ENCODE measurements at regions not wholly inside any gene's neighbourhood (a gene's known extent, or its start where the extent isn't known, plus 50 kb on each side); places are given as distances from the start of the nearest gene placed in this dataset.

GRCh38 chr1:182210417-182210816, 148.9 kb upstream of the ZNF648 start:
- POLR2A ChIA-PET, result interaction anchor here (1.0 to 1.7 kb wide), 2 partner anchors 10 to 13 kb away, joined by 3 to 6 read pairs; no protein-coding TSS in a partner anchor
- CTCF ChIA-PET (ENCODE audit: low intra/inter-chr PET ratio), result no interaction called here
- H3K9me3 ChIP-seq (replicated peaks; ENCODE audit: control insufficient read depth, insufficient read depth, low read depth, low read length), result no peaks in the 10 kb centered on the region

More at GRCh38 chr1:182210417-182210816, 148.9 kb upstream of the ZNF648 start:
- TF ChIP-seq FOXA3 (CRISPR knock-in tag; conservative IDR thresholded peaks at IDR 0.05 in 1 of 2, IDR thresholded peaks at IDR 0.05 in 1 of 2) (no peak), ZZZ3 (IDR thresholded peaks at IDR 0.05) (no peak), GABPA (tag; conservative IDR thresholded peaks at IDR 0.05; ENCODE audit: low read depth) (no peak), MAFF (IDR thresholded peaks at IDR 0.05; ENCODE audit: low read length) (peak; percentile 70), ZNF23 (CRISPR knock-in tag; IDR thresholded peaks at IDR 0.05) (no peak), ZNF316 (IDR thresholded peaks at IDR 0.05) (peak; percentile 87), ZNF212 (CRISPR knock-in tag; IDR thresholded peaks at IDR 0.05) (no peak), CTBP1 (IDR thresholded peaks at IDR 0.05; ENCODE audit: borderline replicate concordance) (no peak), KDM5B (IDR thresholded peaks at IDR 0.05; ENCODE audit: insufficient replicate concordance, low read depth, low read length) (no peak), PRPF4 (IDR thresholded peaks at IDR 0.05; ENCODE audit: insufficient read depth, low read depth, low read length, poor library complexity, severe bottlenecking) (no peak), KDM4B (IDR thresholded peaks at IDR 0.05; ENCODE audit: borderline replicate concordance in 2 of 2, low read depth in 1 of 2) (no peak), CTCF (IDR thresholded peaks at IDR 0.05 in 2 of 3, conservative IDR thresholded peaks at IDR 0.05 in 1 of 3; ENCODE audit: insufficient read depth in 2 of 3, low read depth in 1 of 3, low read length in 3 of 3) (no peak), ZNF140 (CRISPR knock-in tag; IDR thresholded peaks at IDR 0.05) (no peak), TAF15 (IDR thresholded peaks at IDR 0.05; ENCODE audit: low read depth, low read length) (no peak), MAFG (tag; conservative IDR thresholded peaks at IDR 0.05) (peak; percentile 72), MAFK (IDR thresholded peaks at IDR 0.05; ENCODE audit: low read length) (peak; percentile 78), C11orf30 (IDR thresholded peaks at IDR 0.05; ENCODE audit: low read depth) (peak; percentile 85)
- TF ChIP-seq, protein P1, sequence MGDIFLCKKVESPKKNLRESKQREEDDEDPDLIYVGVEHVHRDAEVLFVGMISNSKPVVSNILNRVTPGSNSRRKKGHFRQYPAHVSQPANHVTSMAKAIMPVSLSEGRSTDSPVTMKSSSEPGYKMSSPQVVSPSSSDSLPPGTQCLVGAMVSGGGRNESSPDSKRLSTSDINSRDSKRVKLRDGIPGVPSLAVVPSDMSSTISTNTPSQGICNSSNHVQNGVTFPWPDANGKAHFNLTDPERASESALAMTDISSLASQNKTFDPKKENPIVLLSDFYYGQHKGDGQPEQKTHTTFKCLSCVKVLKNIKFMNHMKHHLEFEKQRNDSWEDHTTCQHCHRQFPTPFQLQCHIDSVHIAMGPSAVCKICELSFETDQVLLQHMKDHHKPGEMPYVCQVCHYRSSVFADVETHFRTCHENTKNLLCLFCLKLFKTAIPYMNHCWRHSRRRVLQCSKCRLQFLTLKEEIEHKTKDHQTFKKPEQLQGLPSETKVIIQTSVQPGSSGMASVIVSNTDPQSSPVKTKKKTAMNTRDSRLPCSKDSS (IDR thresholded peaks at IDR 0.05; ENCODE audit: low read depth, partially characterized antibody), result no peak
- no peaks in the 10 kb centered on the region for H4K20me1 ChIP-seq (replicated peaks; ENCODE audit: control insufficient read depth, insufficient read depth, low read length)
- no peak overlapping the region for H3K4me2 ChIP-seq (ENCODE audit: insufficient read depth, low read length)
- H3K9me1 ChIP-seq (ENCODE audit: control insufficient read depth, insufficient read depth, low read length), result no peaks in the 10 kb centered on the region
- BruUV-seq (replicated peaks), result no TSS peak
- in situ Hi-C loops (cut with MboI) (no loop called here), intact Hi-C loops (cut with micrococcal nuclease) (no loop called here)
- no peaks in the 10 kb centered on the region for H3K79me2 ChIP-seq (ENCODE audit: control insufficient read depth, insufficient read depth, low read length)
- FAIRE-seq (no peak), ATAC-seq (no peak), DNase-seq (ENCODE audit: extremely low read depth in 1 of 4, low spot score in 3 of 4) (no peak)
- no peak overlapping the region for H2AFZ ChIP-seq (ENCODE audit: low read depth, low read length)
- peaks cover 4 to 8% of the 10 kb centered on the region in 2 experiments; a peak in 2 of 5 replicates for H3K4me1 ChIP-seq (replicated peaks in 1 of 2; ENCODE audit: control insufficient read depth in 2 of 2, insufficient read depth in 2 of 2, low read length in 2 of 2)
- H3K36me3 ChIP-seq (ENCODE audit: control insufficient read depth, insufficient read depth, low read length), result no peaks in the 10 kb centered on the region
- no peak overlapping the region for H3K9ac ChIP-seq (ENCODE audit: insufficient read depth in 1 of 2, low read depth in 2 of 2, low read length in 2 of 2)
- no peak overlapping the region for H3K4me3 ChIP-seq
- no peaks in the 10 kb centered on the region for H3K27me3 ChIP-seq (ENCODE audit: control insufficient read depth in 2 of 2, insufficient read depth in 2 of 2, low read length in 2 of 2)
- 56% methylated on average over 1 of the region's 1 CpG for WGBS (ENCODE audit: insufficient coverage, low coverage, missing lambda C conversion rate)
- no peak overlapping the region for H3K27ac ChIP-seq (ENCODE audit: extremely low read depth, low read depth, low read length)

All from K562 (cell line).